ENCODE measurements at regions not wholly inside any gene's neighbourhood (a gene's known extent, or its start where the extent isn't known, plus 50 kb on each side); places are given as distances from the start of the nearest gene placed in this dataset.
"Not testable (repeated sequence)": the region's sequence is repeated elsewhere in the genome, so short reads cannot be mapped to it uniquely, and the experiment has no call there.

DNA sequence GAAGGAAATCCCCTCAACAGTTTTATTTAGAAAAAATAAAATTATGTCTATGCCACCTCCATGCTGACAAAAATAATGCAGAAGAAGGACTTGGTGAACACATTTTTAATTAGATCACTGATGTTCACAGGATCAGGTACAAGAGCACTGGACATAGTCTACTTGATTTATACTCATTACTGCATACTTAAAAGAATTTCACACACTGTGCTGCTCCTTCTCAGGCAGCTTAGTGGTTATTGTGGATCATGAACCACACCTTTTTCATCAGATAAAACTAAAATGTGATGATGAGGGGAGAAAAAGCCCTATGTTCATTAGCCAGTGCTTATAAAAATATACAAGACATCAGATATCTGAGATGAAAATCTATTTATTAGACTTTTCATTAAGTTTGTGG, 103.3 kb upstream of the DPH5 start:
- TF ChIP-seq, protein P1, sequence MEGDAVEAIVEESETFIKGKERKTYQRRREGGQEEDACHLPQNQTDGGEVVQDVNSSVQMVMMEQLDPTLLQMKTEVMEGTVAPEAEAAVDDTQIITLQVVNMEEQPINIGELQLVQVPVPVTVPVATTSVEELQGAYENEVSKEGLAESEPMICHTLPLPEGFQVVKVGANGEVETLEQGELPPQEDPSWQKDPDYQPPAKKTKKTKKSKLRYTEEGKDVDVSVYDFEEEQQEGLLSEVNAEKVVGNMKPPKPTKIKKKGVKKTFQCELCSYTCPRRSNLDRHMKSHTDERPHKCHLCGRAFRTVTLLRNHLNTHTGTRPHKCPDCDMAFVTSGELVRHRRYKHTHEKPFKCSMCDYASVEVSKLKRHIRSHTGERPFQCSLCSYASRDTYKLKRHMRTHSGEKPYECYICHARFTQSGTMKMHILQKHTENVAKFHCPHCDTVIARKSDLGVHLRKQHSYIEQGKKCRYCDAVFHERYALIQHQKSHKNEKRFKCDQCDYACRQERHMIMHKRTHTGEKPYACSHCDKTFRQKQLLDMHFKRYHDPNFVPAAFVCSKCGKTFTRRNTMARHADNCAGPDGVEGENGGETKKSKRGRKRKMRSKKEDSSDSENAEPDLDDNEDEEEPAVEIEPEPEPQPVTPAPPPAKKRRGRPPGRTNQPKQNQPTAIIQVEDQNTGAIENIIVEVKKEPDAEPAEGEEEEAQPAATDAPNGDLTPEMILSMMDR (IDR thresholded peaks at IDR 0.05), result no peak
- Histone ChIP-seq H3K4me3 (no peak overlapping the region), H3K27ac (no peak overlapping the region)
- no peak for DNase-seq (ENCODE audit: low spot score)

DNA sequence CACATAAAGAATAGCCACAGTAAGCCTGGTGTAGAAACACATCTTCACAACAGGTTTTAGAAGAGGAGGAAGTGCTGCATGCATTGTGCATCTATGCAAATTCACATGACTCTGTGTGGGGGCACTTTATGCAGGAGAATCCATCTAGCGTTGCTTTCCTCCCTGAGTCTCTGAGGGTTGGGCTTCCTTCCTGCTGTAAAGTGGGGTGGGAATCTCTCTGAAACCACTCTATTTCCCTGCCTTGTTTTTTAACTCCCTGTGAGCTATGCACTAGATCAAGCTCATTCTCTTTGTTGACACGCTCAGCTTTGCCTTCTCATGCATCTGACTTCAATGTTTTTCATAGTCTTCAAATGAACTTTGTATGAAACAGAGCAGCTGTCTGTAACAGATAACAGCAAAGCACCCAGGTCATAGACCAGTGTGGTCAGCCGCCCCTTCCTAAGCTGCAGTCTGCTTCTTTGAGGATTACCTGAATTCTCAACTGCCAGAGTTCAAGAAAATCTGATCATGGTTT, 102.7 kb upstream of the DPH5 start:
- TF ChIP-seq, protein P1 (IDR thresholded peaks at IDR 0.05), result no peak
- DNase-seq (ENCODE audit: low spot score), result no peak
- H3K27ac ChIP-seq, result no peak overlapping the region
- no peak overlapping the region for H3K4me3 ChIP-seq

DNA sequence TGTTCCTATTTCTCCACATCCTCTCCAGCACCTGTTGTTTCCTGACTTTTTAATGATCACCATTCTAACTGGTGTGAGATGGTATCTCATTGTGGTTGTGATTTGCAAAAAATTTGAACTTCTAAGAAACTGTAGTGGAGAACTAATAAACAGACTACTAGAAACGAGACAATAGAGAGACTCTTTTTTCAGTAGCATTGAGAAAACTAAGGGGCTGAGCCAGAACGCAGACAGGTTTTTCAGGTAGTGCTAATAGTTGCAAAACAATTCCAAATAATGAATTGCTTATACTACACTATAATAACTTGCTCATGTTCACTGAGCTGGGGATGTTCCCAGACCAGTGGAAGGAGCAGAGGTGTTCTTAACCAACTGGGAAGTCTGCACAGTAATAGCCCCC, 98.8 kb upstream of the DPH5 start:
- no peak overlapping the region for H3K4me3 ChIP-seq
- TF ChIP-seq, protein P1 (IDR thresholded peaks at IDR 0.05), result no peak
- no peak overlapping the region for H3K27ac ChIP-seq
- no peak for DNase-seq (ENCODE audit: low spot score)

DNA sequence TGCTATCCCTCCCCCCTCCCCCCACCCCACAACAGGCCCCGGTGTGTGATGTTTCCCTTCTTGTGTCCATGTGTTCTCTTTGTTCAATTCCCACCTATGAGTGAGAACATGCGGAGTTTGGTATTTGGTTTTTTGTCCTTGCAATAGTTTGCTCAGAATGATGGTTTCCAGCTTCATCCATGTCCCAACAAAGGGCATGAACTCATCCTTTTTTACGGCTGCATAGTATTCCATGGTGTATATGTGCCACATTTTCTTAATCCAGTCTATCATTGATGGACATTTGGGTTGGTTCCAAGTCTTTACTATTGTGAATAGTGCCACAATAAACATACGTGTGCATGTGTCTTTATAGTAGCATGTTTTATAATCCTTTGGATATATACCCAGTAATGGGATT, 98.3 kb upstream of the DPH5 start:
- not testable (repeated sequence) for H3K4me3 ChIP-seq; H3K27ac ChIP-seq; DNase-seq (ENCODE audit: low spot score)

DNA sequence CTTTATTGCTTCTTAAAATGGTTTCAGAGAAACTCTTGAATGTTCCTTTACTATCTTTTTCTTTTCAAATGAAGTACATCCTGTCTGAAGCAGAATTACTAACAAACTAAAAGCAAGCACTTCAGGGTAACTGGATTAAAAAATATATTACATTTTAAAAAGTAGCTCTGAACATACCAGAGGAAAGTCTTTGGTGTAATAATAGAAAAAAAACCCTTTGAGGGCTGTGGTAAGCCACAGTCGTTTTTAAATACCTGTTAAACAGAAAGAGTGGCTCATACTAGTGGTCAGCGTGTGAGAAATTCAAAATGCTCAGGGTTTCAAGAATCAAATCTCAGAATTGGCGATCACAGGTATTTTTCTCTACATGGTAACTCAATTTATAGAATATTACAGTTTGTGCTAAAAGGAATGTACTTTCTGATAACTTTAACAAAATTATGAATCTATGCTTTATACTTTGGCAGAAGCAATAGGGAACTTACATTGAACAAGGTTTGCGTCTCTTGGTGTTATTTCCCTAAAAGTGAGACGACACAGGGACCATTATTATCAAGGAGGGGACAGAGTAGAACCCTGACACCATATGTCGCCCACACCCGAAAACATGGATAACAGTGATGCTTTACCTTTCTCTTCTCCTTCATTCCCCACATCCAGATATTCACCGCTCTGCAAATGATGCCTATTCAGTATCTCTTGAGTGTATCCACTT, 97.0 kb upstream of the DPH5 start:
- no peak overlapping the region for H3K27ac ChIP-seq
- TF ChIP-seq, protein P1 (IDR thresholded peaks at IDR 0.05), result no peak
- no peak overlapping the region for H3K4me3 ChIP-seq
- DNase-seq (ENCODE audit: low spot score), result no peak

DNA sequence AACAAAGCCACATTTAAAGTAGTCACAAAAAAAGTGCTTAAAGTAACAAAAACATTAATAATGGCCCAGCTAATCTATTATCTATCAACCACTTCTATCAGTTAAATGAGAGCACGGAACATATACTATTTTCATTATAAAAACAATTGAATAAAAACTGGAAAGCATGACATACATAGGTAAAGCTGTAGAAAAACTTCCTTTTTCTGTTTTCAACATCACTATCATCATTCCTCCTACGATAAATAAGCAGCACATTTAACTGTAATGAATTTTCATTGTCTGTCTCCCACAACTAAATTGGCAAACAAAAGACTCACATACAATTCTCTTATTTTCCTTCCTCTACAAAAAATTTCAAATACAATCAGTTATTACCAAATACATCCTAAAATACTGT, 96.4 kb upstream of the DPH5 start:
- DNase-seq (ENCODE audit: low spot score), result no peak
- TF ChIP-seq, protein P1 (IDR thresholded peaks at IDR 0.05), result no peak
- Histone ChIP-seq H3K4me3 (no peak overlapping the region), H3K27ac (no peak overlapping the region)

DNA sequence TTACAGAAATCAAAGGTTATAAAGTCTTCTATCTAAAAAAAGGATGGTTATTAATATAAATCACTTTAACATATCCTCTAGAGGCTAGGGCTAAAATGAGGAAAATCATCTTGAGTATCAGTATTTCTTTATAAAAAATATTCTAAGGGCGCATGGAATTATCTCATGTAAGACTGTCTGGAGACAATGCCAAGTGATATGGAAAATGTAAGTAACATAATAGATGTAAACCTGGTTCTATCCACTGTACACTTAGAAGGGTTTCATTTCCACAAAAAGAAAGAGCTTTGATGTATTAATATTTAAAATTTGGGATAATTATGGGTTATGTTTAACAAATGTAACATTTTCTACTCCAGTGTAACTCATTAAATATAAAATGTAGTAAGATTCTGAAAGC, 95.9 kb upstream of the DPH5 start:
- Histone ChIP-seq H3K27ac (no peak overlapping the region), H3K4me3 (no peak overlapping the region)
- TF ChIP-seq, protein P1 (IDR thresholded peaks at IDR 0.05), result no peak
- DNase-seq (ENCODE audit: low spot score), result no peak
